Sigmoid colon (tissue), 4 donors: ENCODE measurements at regions not wholly inside any gene's neighbourhood (a gene's known extent, or its start where the extent isn't known, plus 50 kb on each side); places are given as distances from the start of the nearest gene placed in this dataset.

Experiments
- EP300 ChIP-seq, 4 donors: sonication (generic); formaldehyde crosslinking; IDR thresholded peaks; one replicate each; pipeline ENCODE4 v1.6.1; 2017; ENCODE audit warnings: antibody characterized with exemption in 4 of 4
- POLR2A ChIP-seq, 2 donors: fragments of 450-650 bp; IDR thresholded peaks; one replicate each; pipeline ENCODE4 v1.6.1; 2016; ENCODE audit warnings: antibody characterized with exemption in 2 of 2, mild to moderate bottlenecking in 2 of 2, moderate library complexity in 2 of 2
- POLR2AphosphoS5 ChIP-seq, 4 donors: sonication (generic); formaldehyde crosslinking; IDR thresholded peaks; one replicate each; pipeline ENCODE4 v1.6.1; 2017; ENCODE audit warnings: antibody characterized with exemption in 4 of 4
- TF ChIP-seq, protein P1 (sequence below), 4 experiments: fragments of 450-650 bp in 3 of 4; fragments of 200-600 bp in 1 of 4; IDR thresholded peaks; one replicate each; pipeline ENCODE4 v1.5.1; 2016 to 2019; ENCODE audit warnings: antibody characterized with exemption in 4 of 4, mild to moderate bottlenecking in 3 of 4, moderate library complexity in 2 of 4

DNA sequence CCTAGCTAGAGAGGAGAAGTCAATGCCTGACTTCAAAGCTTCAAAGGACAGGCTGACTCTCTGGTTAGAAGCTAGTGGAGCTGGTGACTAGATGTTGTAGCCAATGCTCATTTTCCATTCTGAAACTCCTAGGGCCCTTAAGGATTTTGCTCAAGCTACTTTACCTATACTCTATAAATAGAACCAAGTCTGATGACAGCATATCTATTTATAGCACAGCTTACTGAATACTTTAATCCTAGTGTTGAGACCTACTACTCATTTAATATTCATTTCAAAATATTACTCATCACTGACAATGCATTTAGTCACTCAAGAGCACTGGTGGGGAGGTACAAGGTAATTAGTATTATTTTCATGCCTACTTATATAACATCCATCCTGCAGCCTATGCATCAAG is 137.2 kb upstream of the PELI2 start:
- TF ChIP-seq, protein P1, sequence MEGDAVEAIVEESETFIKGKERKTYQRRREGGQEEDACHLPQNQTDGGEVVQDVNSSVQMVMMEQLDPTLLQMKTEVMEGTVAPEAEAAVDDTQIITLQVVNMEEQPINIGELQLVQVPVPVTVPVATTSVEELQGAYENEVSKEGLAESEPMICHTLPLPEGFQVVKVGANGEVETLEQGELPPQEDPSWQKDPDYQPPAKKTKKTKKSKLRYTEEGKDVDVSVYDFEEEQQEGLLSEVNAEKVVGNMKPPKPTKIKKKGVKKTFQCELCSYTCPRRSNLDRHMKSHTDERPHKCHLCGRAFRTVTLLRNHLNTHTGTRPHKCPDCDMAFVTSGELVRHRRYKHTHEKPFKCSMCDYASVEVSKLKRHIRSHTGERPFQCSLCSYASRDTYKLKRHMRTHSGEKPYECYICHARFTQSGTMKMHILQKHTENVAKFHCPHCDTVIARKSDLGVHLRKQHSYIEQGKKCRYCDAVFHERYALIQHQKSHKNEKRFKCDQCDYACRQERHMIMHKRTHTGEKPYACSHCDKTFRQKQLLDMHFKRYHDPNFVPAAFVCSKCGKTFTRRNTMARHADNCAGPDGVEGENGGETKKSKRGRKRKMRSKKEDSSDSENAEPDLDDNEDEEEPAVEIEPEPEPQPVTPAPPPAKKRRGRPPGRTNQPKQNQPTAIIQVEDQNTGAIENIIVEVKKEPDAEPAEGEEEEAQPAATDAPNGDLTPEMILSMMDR (IDR thresholded peaks at IDR 0.05), result no peak
- TF ChIP-seq POLR2A (IDR thresholded peaks at IDR 0.05) (no peak), EP300 (IDR thresholded peaks at IDR 0.05) (no peak), POLR2AphosphoS5 (IDR thresholded peaks at IDR 0.05) (no peak)
